Liver (tissue), 8 donors: ENCODE measurements at regions not wholly inside any gene's neighbourhood (a gene's known extent, or its start where the extent isn't known, plus 50 kb on each side); places are given as distances from the start of the nearest gene placed in this dataset.

Source experiments
- DNase-seq: peaks from one replicate; pipeline ENCODE4 v3.0.0-alpha.2; 2017; ENCODE audit warnings: low spot score
- H3K27ac ChIP-seq, 2 donors: one replicate each; pipeline ENCODE4 v1.7.0; 2013; ENCODE audit warnings: inconsistent platforms in 2 of 2, low read length in 2 of 2, control low read depth in 1 of 2, low read depth in 1 of 2, mild to moderate bottlenecking in 1 of 2
- H3K27me3 ChIP-seq, 4 donors: one replicate each; pipeline versions ENCODE4 v1.6.1 to v1.7.0; 2013; ENCODE audit warnings: low read length in 3 of 4, inconsistent platforms in 1 of 4, mild to moderate bottlenecking in 1 of 4, moderate library complexity in 1 of 4; ENCODE audit not compliant: control insufficient read depth in 4 of 4, insufficient read depth in 4 of 4
- H3K36me3 ChIP-seq, 4 donors: one replicate each; pipeline versions ENCODE4 v1.6.1 to v1.7.0; 2013; ENCODE audit warnings: low read length in 3 of 4, mild to moderate bottlenecking in 3 of 4, low read depth in 1 of 4, moderate library complexity in 1 of 4; ENCODE audit not compliant: control insufficient read depth in 4 of 4, insufficient read depth in 3 of 4
- H3K4me1 ChIP-seq, 4 donors: one replicate each; pipeline versions ENCODE4 v1.6.1 to v1.7.0; 2013; ENCODE audit warnings: low read length in 3 of 4, mild to moderate bottlenecking in 3 of 4, moderate library complexity in 1 of 4; ENCODE audit not compliant: control insufficient read depth in 4 of 4, insufficient read depth in 4 of 4
- H3K4me3 ChIP-seq, 3 donors: one replicate each; pipeline versions ENCODE4 v1.6.1 to v1.7.0; 2013; ENCODE audit warnings: low read length in 3 of 3, control low read depth in 1 of 3, low read depth in 1 of 3, mild to moderate bottlenecking in 1 of 3
- H3K9ac ChIP-seq, 2 donors: one replicate each; pipeline ENCODE4 v1.7.0; 2013; ENCODE audit warnings: low read length in 2 of 2, mild to moderate bottlenecking in 2 of 2, moderate library complexity in 2 of 2, control low read depth in 1 of 2, low read depth in 1 of 2
- H3K9me3 ChIP-seq, 4 donors: one replicate each; pipeline versions ENCODE4 v1.6.1 to v1.7.0; 2013; ENCODE audit warnings: low read length in 3 of 4; ENCODE audit not compliant: control insufficient read depth in 4 of 4
- EGR1 ChIP-seq, 2 donors: IDR thresholded peaks; 2 replicates each; pipeline ENCODE4 v1.6.1; 2016 to 2018; ENCODE audit warnings: antibody characterized with exemption in 2 of 2, low read depth in 2 of 2
- FOXA1 ChIP-seq: IDR thresholded peaks from 2 replicates; pipeline ENCODE4 v1.6.1; 2016; ENCODE audit warnings: antibody characterized with exemption
- FOXA2 ChIP-seq: IDR thresholded peaks from 2 replicates; pipeline ENCODE4 v1.6.1; 2016; ENCODE audit warnings: antibody characterized with exemption
- GABPA ChIP-seq, 2 donors: IDR thresholded peaks in 1 of 2; conservative IDR thresholded peaks in 1 of 2; 2 replicates each; pipeline ENCODE4 v1.6.1; 2016; ENCODE audit warnings: antibody characterized with exemption in 2 of 2, mild to moderate bottlenecking in 1 of 2, moderate library complexity in 1 of 2
- HNF4A ChIP-seq, 2 donors: conservative IDR thresholded peaks; 2 replicates each; pipeline ENCODE4 v1.6.1; 2016; ENCODE audit warnings: antibody characterized with exemption in 2 of 2, mild to moderate bottlenecking in 2 of 2
- HNF4G ChIP-seq: IDR thresholded peaks from 2 replicates; pipeline ENCODE4 v1.6.1; 2016; ENCODE audit warnings: antibody characterized with exemption
- JUND ChIP-seq, 2 donors: IDR thresholded peaks; 2 replicates each; pipeline ENCODE4 v1.6.1; 2016; ENCODE audit warnings: antibody characterized with exemption in 2 of 2
- NR2F2 ChIP-seq: IDR thresholded peaks from 2 replicates; pipeline ENCODE4 v1.6.1; 2016; ENCODE audit warnings: antibody characterized with exemption
- RAD21 ChIP-seq, 2 donors: IDR thresholded peaks; 2 replicates each; pipeline ENCODE4 v1.6.1; 2016; ENCODE audit warnings: antibody characterized with exemption in 2 of 2, mild to moderate bottlenecking in 2 of 2
- SP1 ChIP-seq: IDR thresholded peaks from 2 replicates; pipeline ENCODE4 v1.6.1; 2018; ENCODE audit warnings: antibody characterized with exemption, mild to moderate bottlenecking
- TAF1 ChIP-seq: conservative IDR thresholded peaks from 2 replicates; pipeline ENCODE4 v1.6.1; 2016; ENCODE audit warnings: antibody characterized with exemption, mild to moderate bottlenecking
- YY1 ChIP-seq: IDR thresholded peaks from 2 replicates; pipeline ENCODE4 v1.6.1; 2016; ENCODE audit warnings: antibody characterized with exemption, mild to moderate bottlenecking
- WGBS: extraction: QIAGEN DNeasy Blood & Tissue Kit; methylation state at CpG from one replicate; pipeline ENCODE4 v1.1.7; 2013; 5-methylcytosine and 5-hydroxymethylcytosine counted together
- TF ChIP-seq, protein P1 (sequence below): IDR thresholded peaks from 2 replicates; pipeline ENCODE4 v1.6.1; 2016; ENCODE audit warnings: antibody characterized with exemption
- TF ChIP-seq, protein P2 (sequence below): fragments of 150-350 bp; IDR thresholded peaks from 2 replicates; pipeline ENCODE4 v1.5.1; 2017; ENCODE audit warnings: improper control_type of control experiment, low read depth, low read length; ENCODE audit not compliant: missing input control
- TF ChIP-seq, protein P3 (sequence below): IDR thresholded peaks from 2 replicates; pipeline ENCODE4 v1.6.1; 2016; ENCODE audit warnings: antibody characterized with exemption
- TF ChIP-seq, protein P4 (sequence below): IDR thresholded peaks from 2 replicates; pipeline ENCODE4 v1.6.1; 2016; ENCODE audit warnings: antibody characterized with exemption, mild to moderate bottlenecking
- donor health status: healthy.
- donor health status: healthy.
- donor health status: healthy.
- donor health status: healthy.
- donor health status: healthy.

DNA sequence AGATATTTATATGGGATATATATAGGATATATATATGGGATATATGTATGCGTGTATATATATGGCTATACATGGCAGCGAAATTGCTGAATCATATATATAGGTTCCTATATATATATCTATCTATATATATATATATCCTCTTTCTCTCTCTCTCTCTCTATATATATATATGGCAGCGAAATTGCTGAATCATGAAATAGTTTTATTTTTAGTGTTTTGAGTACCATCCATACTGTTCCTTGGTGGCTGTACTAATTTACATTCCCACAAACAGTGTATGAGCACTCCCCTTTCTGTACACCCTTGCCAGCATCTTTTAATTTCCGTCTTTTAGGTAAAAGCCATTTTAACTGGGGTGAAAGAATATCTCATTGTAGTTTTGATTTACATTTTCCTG, 397.6 kb upstream of the LINC00305 start:
- Histone ChIP-seq H3K27me3 (no peaks in the 10 kb centered on the region), H3K27ac (no peak overlapping the region), H3K36me3 (no peaks in the 10 kb centered on the region), H3K9me3 (no peaks in the 10 kb centered on the region), H3K4me3 (no peak overlapping the region), H3K4me1 (no peaks in the 10 kb centered on the region), H3K9ac (no peak overlapping the region)
- WGBS: 82% methylated on average over 4 of the region's 4 CpGs
- TF ChIP-seq NR2F2 (no peak), HNF4A (conservative IDR thresholded peaks at IDR 0.05) (no peak), JUND (IDR thresholded peaks at IDR 0.05) (no peak)
- TF ChIP-seq, protein P1, sequence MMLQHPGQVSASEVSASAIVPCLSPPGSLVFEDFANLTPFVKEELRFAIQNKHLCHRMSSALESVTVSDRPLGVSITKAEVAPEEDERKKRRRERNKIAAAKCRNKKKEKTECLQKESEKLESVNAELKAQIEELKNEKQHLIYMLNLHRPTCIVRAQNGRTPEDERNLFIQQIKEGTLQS: no peak
- no peak for DNase-seq

DNA sequence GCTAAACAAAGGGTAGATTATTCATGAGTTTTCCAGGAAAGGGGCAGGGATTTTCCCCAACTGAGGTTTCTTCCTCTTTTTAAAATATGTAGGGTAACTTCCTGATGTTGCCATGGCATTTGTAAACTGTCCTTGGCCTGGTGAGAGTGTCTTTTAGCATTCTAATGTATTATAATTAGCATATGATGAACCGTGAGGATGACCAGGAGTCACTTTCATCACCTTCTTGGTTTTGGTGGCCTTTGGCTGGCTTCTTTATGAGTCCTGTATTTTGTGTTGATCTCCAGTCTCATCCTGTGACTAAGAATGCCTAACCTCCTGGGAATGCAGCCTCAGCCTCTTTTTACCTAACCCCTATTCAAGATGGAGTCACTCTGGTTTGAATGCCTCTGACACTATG, 391.0 kb upstream of the LINC00305 start:
- Histone ChIP-seq H3K4me1 (no peaks in the 10 kb centered on the region), H3K27ac (no peak overlapping the region), H3K27me3 (no peaks in the 10 kb centered on the region), H3K9ac (no peak overlapping the region), H3K9me3 (no peaks in the 10 kb centered on the region), H3K36me3 (no peaks in the 10 kb centered on the region), H3K4me3 (no peak overlapping the region)
- TF ChIP-seq FOXA2: no peak
- no peak for TF ChIP-seq RAD21 (IDR thresholded peaks at IDR 0.05)
- no peak for TF ChIP-seq YY1
- no peak for TF ChIP-seq HNF4A (conservative IDR thresholded peaks at IDR 0.05)
- TF ChIP-seq, protein P1: no peak
- TF ChIP-seq, protein P2, sequence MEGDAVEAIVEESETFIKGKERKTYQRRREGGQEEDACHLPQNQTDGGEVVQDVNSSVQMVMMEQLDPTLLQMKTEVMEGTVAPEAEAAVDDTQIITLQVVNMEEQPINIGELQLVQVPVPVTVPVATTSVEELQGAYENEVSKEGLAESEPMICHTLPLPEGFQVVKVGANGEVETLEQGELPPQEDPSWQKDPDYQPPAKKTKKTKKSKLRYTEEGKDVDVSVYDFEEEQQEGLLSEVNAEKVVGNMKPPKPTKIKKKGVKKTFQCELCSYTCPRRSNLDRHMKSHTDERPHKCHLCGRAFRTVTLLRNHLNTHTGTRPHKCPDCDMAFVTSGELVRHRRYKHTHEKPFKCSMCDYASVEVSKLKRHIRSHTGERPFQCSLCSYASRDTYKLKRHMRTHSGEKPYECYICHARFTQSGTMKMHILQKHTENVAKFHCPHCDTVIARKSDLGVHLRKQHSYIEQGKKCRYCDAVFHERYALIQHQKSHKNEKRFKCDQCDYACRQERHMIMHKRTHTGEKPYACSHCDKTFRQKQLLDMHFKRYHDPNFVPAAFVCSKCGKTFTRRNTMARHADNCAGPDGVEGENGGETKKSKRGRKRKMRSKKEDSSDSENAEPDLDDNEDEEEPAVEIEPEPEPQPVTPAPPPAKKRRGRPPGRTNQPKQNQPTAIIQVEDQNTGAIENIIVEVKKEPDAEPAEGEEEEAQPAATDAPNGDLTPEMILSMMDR: no peak
- TF ChIP-seq, protein P3, sequence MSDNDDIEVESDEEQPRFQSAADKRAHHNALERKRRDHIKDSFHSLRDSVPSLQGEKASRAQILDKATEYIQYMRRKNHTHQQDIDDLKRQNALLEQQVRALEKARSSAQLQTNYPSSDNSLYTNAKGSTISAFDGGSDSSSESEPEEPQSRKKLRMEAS: no peak
- no peak for TF ChIP-seq FOXA1
- TF ChIP-seq SP1: no peak
- no peak for TF ChIP-seq HNF4G
- 78% methylated on average over 1 of the region's 1 CpG for WGBS
- DNase-seq: no peak

DNA sequence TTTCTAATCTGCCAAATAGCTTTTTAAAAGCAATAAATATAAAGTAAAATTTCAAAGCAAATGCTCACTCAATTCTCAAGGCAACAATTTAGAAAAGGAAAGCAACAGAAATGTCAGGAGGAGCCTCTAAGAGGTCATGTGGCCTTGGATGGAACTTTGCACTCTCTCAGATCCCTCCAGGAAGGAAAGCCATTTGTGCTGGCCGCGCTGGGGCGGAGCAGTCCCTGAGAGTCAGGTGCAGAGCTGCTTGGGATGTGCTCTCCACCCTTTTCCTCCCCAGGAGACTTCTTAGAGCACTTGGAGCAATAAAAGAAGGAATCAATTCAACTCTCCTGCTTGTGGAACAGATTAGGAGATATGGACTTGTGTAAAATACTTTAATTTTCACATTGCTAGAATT, 379.8 kb upstream of the LINC00305 start:
- no peak overlapping the region for H3K9ac ChIP-seq
- no peaks in the 10 kb centered on the region for H3K36me3 ChIP-seq
- DNase-seq: no peak
- no peaks in the 10 kb centered on the region for H3K9me3 ChIP-seq
- H3K27me3 ChIP-seq: no peaks in the 10 kb centered on the region
- 85% methylated on average over 3 of the region's 3 CpGs for WGBS
- H3K27ac ChIP-seq: no peak overlapping the region
- H3K4me3 ChIP-seq: no peak overlapping the region
- TF ChIP-seq TAF1: no peak
- no peak for TF ChIP-seq EGR1 (IDR thresholded peaks at IDR 0.05; ENCODE audit: low read depth in 2 of 2)
- TF ChIP-seq, protein P2: no peak
- no peak for TF ChIP-seq RAD21 (IDR thresholded peaks at IDR 0.05)
- TF ChIP-seq GABPA (IDR thresholded peaks at IDR 0.05 in 1 of 2, conservative IDR thresholded peaks at IDR 0.05 in 1 of 2): no peak
- TF ChIP-seq, protein P4, sequence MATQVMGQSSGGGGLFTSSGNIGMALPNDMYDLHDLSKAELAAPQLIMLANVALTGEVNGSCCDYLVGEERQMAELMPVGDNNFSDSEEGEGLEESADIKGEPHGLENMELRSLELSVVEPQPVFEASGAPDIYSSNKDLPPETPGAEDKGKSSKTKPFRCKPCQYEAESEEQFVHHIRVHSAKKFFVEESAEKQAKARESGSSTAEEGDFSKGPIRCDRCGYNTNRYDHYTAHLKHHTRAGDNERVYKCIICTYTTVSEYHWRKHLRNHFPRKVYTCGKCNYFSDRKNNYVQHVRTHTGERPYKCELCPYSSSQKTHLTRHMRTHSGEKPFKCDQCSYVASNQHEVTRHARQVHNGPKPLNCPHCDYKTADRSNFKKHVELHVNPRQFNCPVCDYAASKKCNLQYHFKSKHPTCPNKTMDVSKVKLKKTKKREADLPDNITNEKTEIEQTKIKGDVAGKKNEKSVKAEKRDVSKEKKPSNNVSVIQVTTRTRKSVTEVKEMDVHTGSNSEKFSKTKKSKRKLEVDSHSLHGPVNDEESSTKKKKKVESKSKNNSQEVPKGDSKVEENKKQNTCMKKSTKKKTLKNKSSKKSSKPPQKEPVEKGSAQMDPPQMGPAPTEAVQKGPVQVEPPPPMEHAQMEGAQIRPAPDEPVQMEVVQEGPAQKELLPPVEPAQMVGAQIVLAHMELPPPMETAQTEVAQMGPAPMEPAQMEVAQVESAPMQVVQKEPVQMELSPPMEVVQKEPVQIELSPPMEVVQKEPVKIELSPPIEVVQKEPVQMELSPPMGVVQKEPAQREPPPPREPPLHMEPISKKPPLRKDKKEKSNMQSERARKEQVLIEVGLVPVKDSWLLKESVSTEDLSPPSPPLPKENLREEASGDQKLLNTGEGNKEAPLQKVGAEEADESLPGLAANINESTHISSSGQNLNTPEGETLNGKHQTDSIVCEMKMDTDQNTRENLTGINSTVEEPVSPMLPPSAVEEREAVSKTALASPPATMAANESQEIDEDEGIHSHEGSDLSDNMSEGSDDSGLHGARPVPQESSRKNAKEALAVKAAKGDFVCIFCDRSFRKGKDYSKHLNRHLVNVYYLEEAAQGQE: no peak
- no peak for TF ChIP-seq YY1
- no peaks in the 10 kb centered on the region for H3K4me1 ChIP-seq
